Brain pericyte (primary cell): ENCODE measurements at regions not wholly inside any gene's neighbourhood (a gene's known extent, or its start where the extent isn't known, plus 50 kb on each side); places are given as distances from the start of the nearest gene placed in this dataset.

Experiments
- DNase-seq: peaks from one replicate; pipeline ENCODE4 v3.0.0-alpha.2; 2012; ENCODE audit warnings: low read depth, low spot score

GRCh38 chr2:12407160-12407559 lies 309.6 kb upstream of the TRIB2 start:
- no peak for DNase-seq

- no peak for DNase-seq
Measured at GRCh38 chr2:12412898-12413305, 303.8 kb upstream of the TRIB2 start.

- no peak for DNase-seq
Measured at GRCh38 chr2:12415536-12415935, 301.2 kb upstream of the TRIB2 start.

- no peak for DNase-seq
Measured at GRCh38 chr2:12416600-12416999, 300.1 kb upstream of the TRIB2 start.

- no peak for DNase-seq
Measured at GRCh38 chr2:12417786-12418185, 298.9 kb upstream of the TRIB2 start.

- no peak for DNase-seq
Measured at GRCh38 chr2:12419803-12420202, 296.9 kb upstream of the TRIB2 start.

- DNase-seq, result no peak
Measured at GRCh38 chr2:12421046-12421445, 295.7 kb upstream of the TRIB2 start.

- no peak for DNase-seq
Measured at GRCh38 chr2:12424219-12424618, 292.5 kb upstream of the TRIB2 start.

- DNase-seq, result no peak
Measured at GRCh38 chr2:12424809-12425208, 291.9 kb upstream of the TRIB2 start.

GRCh38 chr2:12428324-12428723 lies 288.4 kb upstream of the TRIB2 start:
- no peak for DNase-seq

- peak; percentile 79 for DNase-seq
Measured at GRCh38 chr2:12428786-12429185, 287.9 kb upstream of the TRIB2 start.

- no peak for DNase-seq
Measured at GRCh38 chr2:12429779-12430406, 286.8 kb upstream of the TRIB2 start.

- no peak for DNase-seq
Measured at GRCh38 chr2:12430407-12431133, 286.2 kb upstream of the TRIB2 start.

- DNase-seq, result no peak
Measured at GRCh38 chr2:12432985-12433625, 283.6 kb upstream of the TRIB2 start.

GRCh38 chr2:12433626-12433990 lies 283.1 kb upstream of the TRIB2 start:
- no peak for DNase-seq

- DNase-seq, result no peak
Measured at GRCh38 chr2:12434630-12435098, 282.1 kb upstream of the TRIB2 start.

- DNase-seq, result no peak
Measured at GRCh38 chr2:12435430-12436222, 281.1 kb upstream of the TRIB2 start.

GRCh38 chr2:12436483-12436882 lies 280.3 kb upstream of the TRIB2 start:
- DNase-seq, result no peak

- DNase-seq, result no peak
Measured at GRCh38 chr2:12436935-12437561, 279.7 kb upstream of the TRIB2 start.

- DNase-seq, result no peak
Measured at GRCh38 chr2:12440731-12441130, 276.0 kb upstream of the TRIB2 start.

- no peak for DNase-seq
Measured at GRCh38 chr2:12441750-12442475, 274.8 kb upstream of the TRIB2 start.
